Stomach smooth muscle (tissue), 2 donors: ENCODE measurements at regions not wholly inside any gene's neighbourhood (a gene's known extent, or its start where the extent isn't known, plus 50 kb on each side); places are given as distances from the start of the nearest gene placed in this dataset.
A peak's percentile ranks its signal among the peaks of the same experiment; 100 is the strongest.

ENCODE experiments used
- H3K27ac ChIP-seq: one replicate; pipeline ENCODE4 v1.7.0; 2013; ENCODE audit warnings: mild to moderate bottlenecking, low read length, inconsistent platforms
- H3K27me3 ChIP-seq, 2 donors: one replicate each; pipeline ENCODE4 v1.7.0; 2013; ENCODE audit warnings: low read length in 2 of 2; ENCODE audit not compliant: insufficient read depth in 2 of 2, control insufficient read depth in 1 of 2
- H3K36me3 ChIP-seq, 2 donors: one replicate each; pipeline ENCODE4 v1.7.0; 2013; ENCODE audit warnings: low read length in 2 of 2; ENCODE audit not compliant: control insufficient read depth in 2 of 2, insufficient read depth in 2 of 2
- H3K4me1 ChIP-seq: one replicate; pipeline ENCODE4 v1.7.0; 2013; ENCODE audit warnings: low read length; ENCODE audit not compliant: control insufficient read depth, insufficient read depth
- H3K4me3 ChIP-seq, 2 donors: one replicate each; pipeline ENCODE4 v1.7.0; 2013; ENCODE audit warnings: low read length in 2 of 2
- H3K9ac ChIP-seq, 2 donors: one replicate each; pipeline ENCODE4 v1.7.0; 2013; ENCODE audit warnings: low read length in 2 of 2, mild to moderate bottlenecking in 1 of 2
- H3K9me3 ChIP-seq, 2 donors: one replicate each; pipeline ENCODE4 v1.7.0; 2013; ENCODE audit warnings: low read length in 2 of 2; ENCODE audit not compliant: control insufficient read depth in 2 of 2
- donor health status: healthy.
- donor health status: Pancreatic carcinoma.

DNA sequence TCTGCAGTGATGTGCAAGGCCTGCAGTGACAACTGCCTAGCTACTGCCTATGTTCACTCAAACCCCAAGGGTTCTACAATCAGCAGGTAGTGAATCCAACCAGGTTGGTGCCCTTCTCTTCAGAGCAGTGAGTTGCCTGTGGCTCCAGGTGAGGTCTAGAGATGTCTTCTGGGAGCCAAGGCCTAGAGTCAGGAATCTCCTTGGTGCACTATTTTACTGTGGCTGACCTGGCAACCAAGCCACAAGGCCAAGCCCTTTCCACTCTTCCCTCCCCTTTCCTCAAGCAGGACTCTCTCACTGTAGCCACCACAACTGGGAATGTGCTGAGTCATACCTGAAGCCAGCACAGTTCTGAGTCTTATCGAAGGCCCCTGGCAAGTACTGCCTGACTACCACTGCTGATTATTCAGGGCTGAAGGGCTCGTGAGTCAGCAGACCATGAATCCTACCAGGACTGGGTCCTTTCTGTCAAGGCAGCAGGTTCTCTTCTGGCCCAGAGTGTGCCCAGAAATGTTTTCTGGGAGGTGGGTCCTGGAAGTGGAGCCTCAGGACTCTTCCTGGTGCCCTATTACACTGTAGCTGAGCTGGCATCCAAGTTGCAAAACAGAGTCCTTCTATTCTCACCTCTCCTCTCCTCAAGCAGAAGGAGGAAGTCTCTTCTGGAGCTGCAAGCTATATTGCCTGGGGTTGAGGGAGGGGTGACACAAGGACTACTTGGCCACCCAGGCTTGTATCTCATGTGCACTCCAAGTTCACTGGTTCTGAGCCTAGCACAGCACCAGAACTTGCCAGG, 111.6 kb downstream of the BTC start:
- H3K27ac ChIP-seq = no peak overlapping the region
- no peaks in the 10 kb centered on the region for H3K4me1 ChIP-seq
- H3K36me3 ChIP-seq = no peaks in the 10 kb centered on the region
- no peaks in the 10 kb centered on the region for H3K27me3 ChIP-seq
- H3K4me3 ChIP-seq = no peak overlapping the region
- H3K9me3 ChIP-seq = no peaks in the 10 kb centered on the region
- no peak overlapping the region for H3K9ac ChIP-seq

DNA sequence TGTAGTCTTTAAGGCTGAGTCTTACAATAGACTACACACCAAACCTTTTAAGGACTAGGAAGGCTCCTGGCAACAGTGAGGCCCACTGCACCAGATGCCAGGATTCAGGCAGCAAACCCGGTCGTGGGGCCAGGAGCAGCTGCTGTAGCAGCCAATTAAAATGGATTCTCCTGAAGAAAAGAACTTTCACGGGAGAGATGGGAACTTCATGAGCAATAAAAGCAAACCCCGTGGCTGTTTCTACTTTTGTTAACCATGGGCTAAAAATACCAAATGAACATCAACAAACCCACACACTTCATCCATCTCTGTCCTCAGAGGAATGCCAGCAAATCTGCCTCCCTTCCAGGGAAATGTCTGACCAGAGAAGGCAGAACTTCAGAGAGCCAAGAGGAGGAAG, 101.4 kb downstream of the BTC start:
- peak overlapping the region in 1 of 2 donors; percentile 6 for H3K4me3 ChIP-seq

More for the DNA sequence above, 101.4 kb downstream of the BTC start:
- Histone ChIP-seq H3K27ac (peak overlapping the region; percentile 8), H3K9ac (no peak overlapping the region), H3K36me3 (no peaks in the 10 kb centered on the region), H3K4me1 (peaks cover 19% of the 10 kb centered on the region), H3K9me3 (no peaks in the 10 kb centered on the region), H3K27me3 (no peaks in the 10 kb centered on the region)
